NCI-H345 treated with DMSO at 0.1 percent for 48 hours (cell line): ENCODE measurements at regions not wholly inside any gene's neighbourhood (a gene's known extent, or its start where the extent isn't known, plus 50 kb on each side); places are given as distances from the start of the nearest gene placed in this dataset.

Experiments used
- DNase-seq: peaks from one replicate; lab custom pipeline; 2025; ENCODE audit not compliant: unreplicated experiment; lab: John Stamatoyannopoulos, UW

DNA sequence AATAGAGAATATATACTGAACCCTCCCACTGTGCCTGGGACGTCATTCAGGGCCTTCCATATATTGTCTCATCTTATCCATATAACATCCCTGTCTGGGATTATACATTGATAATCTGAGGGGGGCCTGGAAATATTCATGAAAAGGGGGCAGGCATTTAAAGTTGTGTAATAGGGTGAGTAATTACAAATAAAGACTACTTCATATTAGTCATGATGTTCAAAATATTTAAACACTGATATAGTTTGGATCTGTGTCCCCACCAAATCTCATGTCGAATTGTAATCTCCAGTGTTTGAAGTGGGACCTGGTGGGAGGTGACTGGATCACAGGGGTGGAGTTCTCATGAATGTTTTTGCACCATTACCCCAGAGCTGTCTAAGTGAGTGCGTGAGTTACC is 97.8 kb downstream of the AQP9 start:
- no peak for DNase-seq

DNA sequence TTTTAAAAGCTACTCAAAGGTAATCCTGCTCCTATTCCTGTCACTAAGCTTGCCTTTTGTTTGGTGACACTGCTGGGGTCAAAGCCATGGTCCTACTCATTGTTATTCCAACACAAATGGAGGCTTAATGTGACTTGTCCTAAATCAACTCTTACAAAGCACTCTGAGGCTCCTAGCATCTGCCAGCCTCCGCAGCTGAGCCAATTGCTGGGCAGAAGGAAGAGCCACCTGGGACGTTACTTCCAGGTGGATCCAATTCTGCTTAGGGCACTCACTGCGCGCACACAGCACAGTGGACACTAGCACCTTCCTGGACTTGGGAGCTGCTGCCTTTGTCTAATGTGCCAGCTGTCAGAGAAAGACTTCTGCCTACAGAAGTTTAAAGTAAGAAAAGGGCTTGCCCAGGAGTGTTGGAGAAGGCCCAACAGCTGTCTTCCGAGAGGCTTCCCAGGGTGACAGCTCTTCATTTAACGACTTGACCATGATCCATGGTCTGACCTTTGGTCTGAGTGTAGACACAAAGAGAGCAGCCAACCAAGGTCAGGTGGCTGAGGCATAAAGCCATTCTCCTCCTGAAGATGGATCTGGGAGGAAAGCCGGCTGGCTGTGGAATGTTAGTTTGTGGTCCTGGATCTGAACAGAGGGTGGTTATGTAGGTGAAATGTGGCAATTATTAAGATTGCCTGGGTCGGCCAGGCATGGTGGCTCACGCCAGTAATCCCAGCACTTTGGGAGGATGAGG is 102.2 kb downstream of the AQP9 start:
- no peak for DNase-seq

DNA sequence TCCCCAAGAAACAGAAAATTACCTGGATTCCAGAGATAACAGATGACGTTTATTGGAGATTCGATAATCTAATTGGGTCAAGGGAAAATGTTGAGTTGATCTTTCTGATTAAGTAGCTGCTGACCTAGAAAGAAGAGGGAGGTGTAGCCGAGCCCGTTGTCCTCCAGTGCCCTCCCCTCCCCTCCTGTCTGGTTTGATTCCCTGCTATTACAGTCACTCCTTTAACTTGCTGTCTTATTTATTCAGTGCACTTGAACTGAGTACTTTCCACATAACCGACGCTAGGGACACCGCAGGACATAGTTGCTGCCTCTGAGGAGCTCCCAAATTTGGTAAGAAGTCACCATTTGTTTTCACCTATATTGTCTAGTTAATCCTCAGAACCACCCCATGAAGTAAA is 103.7 kb downstream of the AQP9 start:
- peak; percentile 60 for DNase-seq

- DNase-seq: peak; percentile 90
Observed at GRCh38 chr15:58243070-58243469, 104.9 kb downstream of the AQP9 start.

DNA sequence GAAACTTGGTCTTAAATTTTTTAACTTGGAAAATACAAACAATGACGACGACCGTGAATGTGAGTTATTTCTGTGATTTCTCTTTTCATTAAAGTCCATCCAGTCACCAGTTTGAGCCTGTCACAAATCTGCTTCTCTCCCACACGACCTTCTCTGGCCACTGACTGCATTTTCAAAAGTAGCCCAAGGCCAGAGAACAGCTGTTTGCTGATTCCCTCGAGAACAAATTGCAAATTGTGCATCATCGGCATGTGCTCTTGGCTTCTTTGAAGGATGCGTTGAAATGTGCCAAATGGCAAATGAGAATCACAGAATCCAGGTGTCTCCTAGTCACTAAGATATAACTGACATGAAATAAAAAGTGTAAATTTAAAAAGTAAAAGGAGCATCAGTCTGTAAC is 106.4 kb downstream of the AQP9 start:
- no peak for DNase-seq

GRCh38 chr15:58246041-58246440 is 107.9 kb downstream of the AQP9 start:
- DNase-seq: no peak

DNA sequence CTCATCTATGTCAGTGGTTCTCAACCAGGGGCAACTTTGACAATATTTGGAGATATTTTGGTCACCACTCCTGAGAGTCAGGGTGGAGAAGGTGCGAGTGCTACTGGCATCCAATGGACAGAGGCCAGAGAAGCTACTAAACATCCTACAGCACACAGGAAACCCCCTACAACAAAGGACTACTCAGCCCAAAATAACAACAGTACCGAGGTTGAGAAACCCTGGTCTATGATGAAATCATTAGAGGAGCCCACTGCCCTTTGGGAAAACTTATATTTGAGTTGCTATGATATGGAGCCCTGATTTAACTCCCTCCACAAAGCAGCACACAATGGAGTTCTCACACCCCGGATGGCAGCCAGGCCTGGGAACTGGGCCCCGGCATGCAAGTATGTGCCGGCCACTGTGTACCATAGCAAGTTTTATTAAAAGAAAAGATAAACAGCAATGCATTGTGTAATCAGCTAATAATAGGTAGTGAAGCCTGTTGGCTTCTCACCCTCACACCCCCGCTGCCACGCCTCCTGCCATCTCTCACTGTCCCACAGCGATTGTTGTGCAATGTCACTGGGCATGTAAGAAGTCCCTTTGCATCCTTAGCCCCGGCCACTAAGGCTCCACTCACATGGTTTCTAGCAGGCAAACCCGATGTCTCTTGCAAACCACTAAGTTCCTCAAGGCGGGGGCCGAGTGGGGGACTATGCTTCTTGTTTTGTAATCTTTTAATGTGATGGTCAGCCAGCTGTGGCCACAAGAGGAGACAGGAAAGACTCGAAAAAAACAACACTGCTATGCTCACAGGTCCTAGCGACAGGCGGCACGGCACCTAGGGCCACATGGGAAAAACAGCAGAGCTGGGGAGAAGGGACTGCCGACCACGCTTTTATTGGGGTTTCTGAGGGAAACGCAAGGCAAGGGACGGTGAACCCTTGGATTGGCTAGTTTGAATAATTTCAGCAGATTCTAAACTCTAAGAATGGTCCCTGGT is 110.0 kb downstream of the AQP9 start:
- no peak for DNase-seq

- DNase-seq: no peak
Observed at GRCh38 chr15:58249646-58250312, 111.6 kb downstream of the AQP9 start.

GRCh38 chr15:58252586-58253323 is 114.6 kb downstream of the AQP9 start:
- no peak for DNase-seq

DNA sequence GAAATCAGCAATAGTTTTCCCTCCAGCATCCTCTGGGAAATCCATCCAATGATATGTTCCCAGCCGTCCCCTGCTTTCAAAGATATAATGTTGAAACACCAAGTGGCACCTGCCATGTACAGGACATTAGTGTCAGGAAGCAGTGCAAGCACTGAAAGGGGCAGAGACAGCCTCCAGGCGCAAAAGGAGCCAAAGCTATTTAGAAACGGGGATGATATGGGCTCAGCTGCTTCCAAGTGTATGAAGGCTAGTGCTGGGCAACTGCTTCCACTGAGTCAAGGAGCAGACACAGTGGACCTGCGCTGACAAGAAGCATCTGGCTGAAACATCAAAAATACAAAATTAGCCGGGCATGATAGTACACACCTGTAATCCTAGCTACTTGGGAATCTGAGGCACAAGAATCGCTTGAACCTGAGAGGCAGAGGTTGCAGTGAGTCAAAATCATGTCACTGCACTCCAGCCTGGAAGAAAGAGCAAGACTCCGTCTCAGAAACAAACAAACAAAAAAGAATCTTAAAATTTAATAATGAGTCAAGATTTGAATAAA is 119.7 kb downstream of the AQP9 start:
- peak; percentile 62 for DNase-seq

- DNase-seq: no peak
Observed at GRCh38 chr15:58258501-58259292, 120.5 kb downstream of the AQP9 start.

- DNase-seq: no peak
Observed at GRCh38 chr15:58260205-58260724, 122.1 kb downstream of the AQP9 start.

DNA sequence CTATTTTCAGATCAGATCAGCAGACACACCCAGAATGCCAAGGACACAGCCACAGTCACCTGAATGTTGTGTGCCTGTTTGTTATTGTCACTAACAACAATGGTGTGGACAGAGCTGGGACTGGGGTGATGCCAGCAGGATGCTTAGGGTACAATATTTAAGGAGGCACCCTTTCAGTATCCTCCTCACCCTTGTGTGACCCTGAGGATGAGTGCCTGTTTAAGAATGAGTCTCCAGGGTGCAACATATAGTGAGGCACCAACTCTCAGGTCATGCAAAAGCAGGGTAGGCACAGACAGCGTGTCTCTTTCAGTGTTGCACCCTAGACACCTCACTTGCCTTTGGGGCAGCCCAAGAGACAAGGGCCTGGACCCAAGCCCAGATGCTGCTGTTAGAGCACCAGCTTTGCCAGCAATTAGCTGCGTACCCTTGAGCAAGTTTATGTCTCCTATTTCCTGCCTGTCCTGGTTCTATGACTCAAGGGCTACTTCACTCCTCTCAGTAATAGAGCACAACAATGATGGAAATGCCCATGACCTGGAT is 122.6 kb downstream of the AQP9 start:
- DNase-seq: peak; percentile 34

GRCh38 chr15:58261368-58261767 is 123.2 kb downstream of the AQP9 start:
- no peak for DNase-seq

DNA sequence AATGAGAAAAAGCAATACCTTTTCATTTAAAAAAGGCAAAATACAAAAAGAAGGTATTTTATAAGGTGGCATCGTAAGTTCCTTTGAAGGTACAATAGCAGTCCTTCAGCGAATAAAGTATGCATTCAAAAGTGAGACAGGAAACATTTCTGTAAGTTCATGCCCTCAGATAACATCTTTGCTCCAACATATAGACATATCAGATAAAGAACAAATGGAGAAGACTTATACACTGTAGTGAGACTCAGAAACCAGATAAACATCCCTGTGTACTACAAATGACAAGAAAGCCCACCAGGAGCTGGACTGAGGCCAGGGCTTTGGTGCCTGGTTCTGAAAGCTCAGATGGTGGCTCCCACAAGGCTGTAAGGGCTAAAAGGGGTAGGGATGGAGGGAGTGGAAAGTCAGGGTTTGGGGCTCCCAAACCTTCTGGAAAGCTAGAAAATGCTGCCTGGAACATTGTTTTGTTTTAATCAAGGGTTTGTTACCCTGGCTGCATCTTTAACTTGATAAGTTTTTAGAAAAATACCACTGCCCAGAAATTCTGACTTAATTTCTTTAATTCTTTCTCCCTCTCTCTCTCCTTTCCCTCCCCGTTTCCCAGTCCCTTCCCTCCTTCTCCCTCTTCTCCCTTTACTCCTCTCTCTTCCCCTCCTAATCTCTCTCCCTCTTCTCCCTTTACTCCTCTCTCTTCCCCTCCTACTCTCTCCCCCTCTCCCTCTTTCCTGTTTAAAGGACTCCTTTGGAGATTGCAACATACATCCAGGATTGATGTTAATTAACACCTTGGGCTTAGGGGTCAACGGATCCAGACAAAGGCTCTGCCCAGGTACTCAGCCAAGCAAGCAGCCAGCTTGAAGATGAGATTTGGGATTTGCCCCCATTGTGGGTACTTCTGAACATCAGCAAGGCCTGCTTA is 126.1 kb downstream of the AQP9 start:
- DNase-seq: no peak

DNA sequence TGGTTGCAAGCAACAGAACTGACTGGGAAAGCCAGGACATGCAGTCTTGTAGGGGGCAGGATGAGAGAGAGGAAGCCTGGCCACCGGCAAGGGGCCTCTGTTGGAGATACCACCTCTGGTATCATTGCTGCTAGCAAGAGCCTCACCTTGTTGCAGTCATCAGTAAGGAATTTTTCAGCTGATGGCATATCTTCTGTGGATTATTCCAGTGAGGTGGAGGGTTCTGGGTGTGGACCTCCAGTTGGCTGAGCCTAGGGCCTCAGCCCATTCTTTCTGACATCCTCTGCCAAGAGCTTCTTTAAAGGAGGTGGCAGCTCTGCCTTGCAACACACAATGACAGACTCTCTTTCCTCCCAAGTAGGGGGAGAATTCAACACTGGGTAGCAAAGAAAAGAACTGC is 128.9 kb downstream of the AQP9 start:
- no peak for DNase-seq

DNA sequence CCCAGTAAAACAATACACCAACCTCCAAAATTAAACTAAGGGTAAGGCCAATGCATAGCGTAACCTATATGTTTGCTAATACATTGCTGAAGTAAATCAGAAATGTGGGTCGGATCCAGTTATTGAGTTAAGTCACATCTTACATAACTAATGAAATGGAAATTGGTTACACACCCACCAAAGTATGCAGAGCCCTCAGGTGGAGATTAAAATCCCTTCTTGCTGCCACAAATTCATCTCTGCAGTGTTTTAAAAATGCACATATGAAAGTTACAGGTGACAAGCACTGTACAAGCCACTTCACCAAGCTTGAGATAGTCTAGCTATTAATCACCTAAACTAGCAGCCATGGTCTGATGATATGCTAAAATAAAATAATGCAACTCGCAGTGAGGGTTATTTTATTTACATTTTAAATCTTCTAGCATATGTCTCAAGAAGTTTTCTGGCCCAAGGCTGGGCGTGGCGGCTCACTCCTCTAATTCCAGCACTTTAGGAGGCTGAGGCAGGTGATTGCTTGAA is 130.6 kb downstream of the AQP9 start:
- no peak for DNase-seq
